HG03175 (cell line): ENCODE measurements at regions not wholly inside any gene's neighbourhood (a gene's known extent, or its start where the extent isn't known, plus 50 kb on each side); places are given as distances from the start of the nearest gene placed in this dataset.
"Not testable (repeated sequence)": the region's sequence is repeated elsewhere in the genome, so short reads cannot be mapped to it uniquely, and the experiment has no call there.

Experiments used
- ATAC-seq: cut with Tn5 transposase; IDR thresholded peaks from one replicate; pipeline ENCODE4 v1.9.1; 2021; ENCODE audit warnings: mild to moderate bottlenecking, moderate library complexity; ENCODE audit not compliant: unreplicated experiment

DNA sequence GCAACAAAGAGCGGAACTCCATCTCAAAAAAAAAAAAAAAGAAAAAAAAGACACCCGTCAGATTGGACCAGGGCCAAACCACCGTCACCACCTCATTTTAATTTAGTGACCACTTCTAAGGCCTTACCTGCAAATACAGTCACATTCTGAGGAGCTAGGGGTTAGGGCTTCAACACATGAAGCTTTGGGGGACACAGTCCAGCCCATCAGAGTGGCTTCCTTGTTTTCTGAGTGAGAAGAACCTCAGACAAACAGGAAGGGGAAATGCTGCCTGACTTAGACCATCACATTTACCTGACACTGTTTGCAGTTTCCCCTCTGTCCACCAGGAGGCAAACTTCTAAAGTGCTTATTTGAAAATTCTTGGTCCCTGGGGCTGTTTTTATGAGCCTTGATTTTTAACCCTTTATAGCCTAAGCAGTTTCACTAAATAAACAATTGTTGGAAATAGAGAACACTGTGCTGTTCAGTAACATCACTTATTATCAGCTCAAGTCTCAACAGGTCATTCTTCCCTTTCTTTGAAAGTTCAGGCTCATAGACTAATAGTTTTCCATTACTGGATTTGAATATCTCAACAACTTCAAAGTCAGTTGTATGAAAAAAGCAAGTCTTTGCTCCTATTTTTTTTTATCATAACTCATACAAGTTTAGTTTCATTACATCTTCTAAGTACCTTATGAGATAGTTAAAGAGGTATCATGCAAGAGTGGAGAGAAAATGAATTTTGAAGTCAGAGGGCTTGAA is 74.9 kb upstream of the WASF3 start:
- ATAC-seq, result peak; percentile 83

- no peak for ATAC-seq
Observed at GRCh38 chr13:26483546-26483945, 73.9 kb upstream of the WASF3 start.

- ATAC-seq, result no peak
Observed at GRCh38 chr13:26484196-26484595, 73.3 kb upstream of the WASF3 start.

DNA sequence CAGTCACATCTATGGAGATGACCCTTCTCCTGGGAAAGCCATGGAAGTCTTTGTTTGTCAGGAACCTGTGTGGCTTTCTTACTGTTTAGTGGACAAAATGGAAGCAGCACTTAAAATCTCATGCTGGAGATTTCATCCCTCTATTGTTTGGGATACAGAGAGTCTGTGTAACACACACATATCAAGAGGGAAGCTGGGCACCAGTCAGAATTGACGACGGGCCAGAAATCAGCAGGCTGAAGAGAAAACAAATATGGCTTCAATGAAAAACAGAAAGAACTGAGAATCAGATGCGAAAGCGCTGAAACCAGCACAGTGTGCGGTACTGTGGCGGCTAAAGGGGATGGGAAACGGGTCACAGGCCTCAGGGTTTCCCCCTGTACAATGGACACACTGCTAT is 72.2 kb upstream of the WASF3 start:
- ATAC-seq, result no peak

DNA sequence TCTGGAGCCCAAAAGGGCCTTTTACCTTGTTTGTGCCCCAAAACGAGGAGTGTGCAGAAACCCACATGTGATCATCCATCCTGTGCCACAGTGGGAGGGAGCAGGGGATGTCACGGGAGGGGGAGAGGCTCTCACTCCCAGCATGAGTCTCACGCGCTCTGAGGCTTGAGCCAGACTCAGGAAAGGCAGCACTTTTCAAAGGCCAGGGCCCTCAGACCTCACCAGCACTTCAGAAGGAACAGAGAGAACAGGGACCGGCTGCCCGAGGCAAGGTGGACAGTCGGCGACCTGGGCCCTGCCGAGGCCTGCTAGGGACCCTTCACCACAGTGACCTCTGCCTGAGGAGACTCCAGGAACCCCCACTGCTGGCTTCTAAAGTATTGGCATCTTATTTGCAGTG is 71.7 kb upstream of the WASF3 start:
- ATAC-seq, result no peak

DNA sequence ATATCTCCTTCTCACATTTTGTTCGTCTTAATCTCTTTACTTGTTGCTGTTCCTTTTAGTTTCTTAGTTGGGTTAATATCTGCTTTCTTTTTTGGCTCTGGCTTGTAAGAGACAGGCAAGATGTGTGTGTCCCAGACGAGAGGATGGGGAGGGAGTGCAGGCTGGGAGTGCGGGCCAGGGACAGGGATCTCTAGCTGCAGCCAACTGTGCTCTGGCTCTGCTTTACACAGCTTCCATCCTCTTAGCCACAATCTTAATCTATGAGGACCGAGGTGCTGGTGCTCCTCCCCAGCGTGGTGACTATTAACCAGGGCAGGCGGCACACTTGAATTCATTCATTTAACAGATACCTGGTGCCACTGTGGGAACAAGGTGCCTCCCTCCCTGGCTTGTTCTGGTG is 70.9 kb upstream of the WASF3 start:
- ATAC-seq, result no peak

- ATAC-seq, result no peak
Observed at GRCh38 chr13:26487781-26488180, 69.7 kb upstream of the WASF3 start.

DNA sequence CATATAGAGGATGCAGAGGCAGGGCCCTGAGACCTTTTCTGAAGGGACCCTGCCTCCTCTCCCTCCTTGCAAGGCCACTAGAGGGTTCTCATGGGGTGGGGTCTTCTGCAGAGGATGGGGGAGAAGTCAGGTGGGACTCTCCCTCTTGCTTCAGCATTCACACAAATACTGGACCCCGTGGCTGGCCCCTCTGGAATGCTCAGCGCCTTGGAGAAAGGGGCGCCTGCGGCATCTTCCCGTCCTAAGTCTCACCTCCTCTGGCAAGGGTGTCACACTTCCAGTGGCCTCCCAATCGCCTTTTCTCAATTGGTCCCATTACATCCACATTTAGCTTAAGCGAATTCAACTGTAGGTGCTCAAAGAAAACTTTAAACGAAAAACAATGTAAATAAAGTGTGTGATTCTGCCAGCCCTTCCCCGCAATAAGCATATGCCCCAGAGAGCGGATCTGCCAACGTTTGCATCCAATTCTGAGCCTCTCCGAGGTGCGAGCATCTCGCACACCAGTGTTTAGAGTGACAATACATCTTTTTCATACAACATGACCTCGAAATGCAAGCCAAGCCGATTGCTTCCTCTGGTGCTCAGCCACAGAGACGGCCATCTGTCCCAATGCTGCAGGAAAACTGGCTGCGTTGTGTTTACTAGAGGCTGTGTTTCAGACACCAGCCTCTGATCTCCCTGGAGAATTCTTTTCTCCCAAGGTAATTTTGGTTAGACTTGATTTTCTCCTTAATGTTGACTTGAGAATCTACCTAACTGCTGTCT is 69.1 kb upstream of the WASF3 start:
- ATAC-seq, result no peak

GRCh38 chr13:26492301-26492700 is 65.2 kb upstream of the WASF3 start:
- not testable (repeated sequence) for ATAC-seq

DNA sequence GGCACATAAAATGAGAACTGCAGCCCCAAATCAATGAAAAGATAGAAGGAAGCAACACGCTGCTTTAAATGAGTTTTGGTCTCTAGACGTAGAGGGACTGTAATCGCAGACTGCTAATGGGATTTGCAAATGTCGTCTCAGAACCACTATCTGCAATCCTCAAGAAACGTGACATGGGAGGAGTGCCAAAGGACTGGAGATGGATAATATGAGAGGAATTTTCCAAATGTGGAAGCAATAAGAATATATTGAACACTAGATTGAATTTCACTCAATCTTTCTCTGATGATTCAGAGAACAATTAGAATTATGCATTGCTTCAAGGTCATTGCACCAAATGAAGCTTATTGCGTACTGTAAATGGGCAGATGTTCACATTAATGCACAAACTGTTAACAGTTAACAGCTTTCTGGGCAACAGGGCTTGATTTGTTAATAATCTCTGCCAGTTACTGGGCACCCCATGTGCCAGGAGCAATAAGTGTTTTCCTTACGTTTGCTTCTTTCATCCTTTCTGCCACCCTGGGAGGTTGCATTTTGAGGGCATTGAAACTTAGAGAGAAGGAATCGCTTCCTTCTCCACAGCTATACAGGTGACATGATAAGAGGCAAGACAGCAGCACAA is 62.8 kb upstream of the WASF3 start:
- no peak for ATAC-seq

DNA sequence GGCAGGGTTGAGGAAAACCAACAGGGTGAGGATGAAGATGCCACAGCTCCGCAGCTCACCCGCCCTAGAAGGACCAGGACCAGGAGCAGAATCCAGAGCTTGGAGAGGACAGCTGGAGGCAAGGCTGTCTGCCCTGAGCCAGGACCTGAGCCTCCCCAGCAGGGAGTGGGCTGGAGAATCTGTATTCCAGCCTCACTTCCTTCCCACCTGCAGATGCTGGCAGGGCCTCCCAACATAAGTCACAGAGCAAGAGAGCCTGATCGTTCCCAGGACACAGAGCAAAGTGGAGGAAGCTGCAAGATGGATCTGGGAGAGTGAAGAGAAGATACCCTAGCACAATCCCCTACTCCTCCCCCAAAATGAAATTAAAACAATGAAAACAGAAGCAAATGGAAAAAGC is 61.7 kb upstream of the WASF3 start:
- ATAC-seq, result no peak

DNA sequence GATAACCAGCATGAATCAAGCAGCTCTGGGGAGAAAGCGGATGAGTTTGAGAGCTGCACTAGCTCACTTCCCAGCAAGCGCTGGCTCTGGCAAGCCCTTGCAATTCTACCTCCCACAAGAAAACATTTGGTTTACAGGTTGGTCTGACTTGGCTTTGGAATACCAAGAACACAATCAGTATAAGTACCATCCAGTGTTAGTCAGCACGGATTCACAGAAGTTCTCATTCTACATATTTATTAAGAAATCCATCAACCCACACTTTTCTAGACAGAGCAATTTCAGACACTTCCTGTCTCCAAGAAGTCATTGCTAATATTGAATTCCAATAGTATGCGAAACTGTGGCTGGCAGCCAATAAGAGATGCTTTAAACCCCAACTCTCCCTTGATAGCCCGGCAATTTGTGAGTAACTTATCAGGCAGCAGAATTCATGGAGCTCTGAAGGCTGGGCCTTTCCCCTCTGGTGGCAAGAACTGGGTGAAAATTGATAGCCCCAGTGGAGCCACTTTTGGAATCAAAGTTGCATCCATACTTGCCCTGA is 59.4 kb upstream of the WASF3 start:
- ATAC-seq, result no peak

- ATAC-seq, result no peak
Observed at GRCh38 chr13:26498656-26499601, 58.6 kb upstream of the WASF3 start.

GRCh38 chr13:26500618-26501320 is 56.7 kb upstream of the WASF3 start:
- ATAC-seq, result no peak

DNA sequence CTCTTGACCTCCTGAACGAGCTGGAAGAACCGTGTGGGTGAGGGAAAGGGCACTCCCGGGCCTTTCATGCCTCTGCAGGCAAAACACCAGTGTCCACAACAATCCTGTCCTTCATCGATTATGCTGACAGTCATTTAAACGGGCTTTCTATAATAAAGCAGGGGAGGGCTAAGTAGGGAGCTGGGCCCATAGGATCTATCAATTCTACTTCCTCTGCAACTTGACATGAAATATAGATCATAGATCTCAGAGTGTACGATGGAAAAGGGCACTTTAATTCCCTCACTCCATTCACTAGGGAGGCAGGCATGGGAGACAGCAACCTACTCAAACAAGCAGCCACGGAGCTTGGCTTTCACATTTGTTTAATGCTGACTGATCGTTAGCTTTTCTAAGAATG is 55.8 kb upstream of the WASF3 start:
- no peak for ATAC-seq

GRCh38 chr13:26502826-26503225 is 54.7 kb upstream of the WASF3 start:
- no peak for ATAC-seq

DNA sequence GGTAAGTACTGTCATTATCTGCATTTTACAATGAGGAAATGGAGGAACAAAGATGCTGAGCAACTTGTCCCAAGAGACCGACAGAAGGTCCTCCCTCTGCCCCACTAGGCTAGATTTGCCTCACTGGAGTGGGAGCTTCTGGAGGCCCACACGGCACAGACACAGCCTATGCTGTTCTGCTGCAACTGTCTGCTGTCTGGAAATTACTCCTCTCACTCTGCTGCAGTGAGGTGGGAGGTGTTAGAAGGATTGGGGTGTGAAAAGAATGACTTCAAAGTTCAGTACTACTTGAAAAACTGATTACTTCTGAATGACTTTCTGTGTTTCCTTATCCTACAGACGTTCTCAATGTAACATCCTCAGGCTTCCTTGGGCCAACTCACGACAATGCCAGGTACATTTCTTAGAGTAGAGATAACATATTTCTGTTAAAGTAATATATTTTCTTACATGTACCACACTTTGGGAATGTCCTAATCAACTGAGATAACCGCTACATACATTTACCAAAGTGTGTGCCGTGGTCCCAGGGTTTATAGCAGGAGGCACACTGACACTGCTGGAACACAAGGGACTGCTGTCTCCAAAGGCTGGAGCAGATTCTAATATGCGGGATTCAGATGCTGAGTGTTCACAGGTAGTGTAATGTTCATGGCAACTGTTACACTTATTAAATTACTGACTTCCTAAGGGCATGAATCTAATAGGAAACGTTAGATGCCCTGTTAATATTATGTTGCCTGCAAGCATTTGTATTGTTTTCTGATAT is 53.5 kb upstream of the WASF3 start:
- no peak for ATAC-seq
